SK-N-DZ (cell line): ENCODE measurements at regions not wholly inside any gene's neighbourhood (a gene's known extent, or its start where the extent isn't known, plus 50 kb on each side); places are given as distances from the start of the nearest gene placed in this dataset.

Experiments
- DNase-seq: peaks from one replicate; pipeline ENCODE4 v3.0.0-alpha.2; 2015; ENCODE audit warnings: low spot score

- no peak for DNase-seq
These were observed 860.2 kb upstream of the ARPP21 start for GRCh38 chr3:34779092-34779491.

- no peak for DNase-seq
These were observed 859.0 kb upstream of the ARPP21 start for GRCh38 chr3:34780294-34780693.

- no peak for DNase-seq
These were observed 858.4 kb upstream of the ARPP21 start for GRCh38 chr3:34780973-34781372.

- DNase-seq: no peak
These were observed 856.5 kb upstream of the ARPP21 start for GRCh38 chr3:34782871-34783270.

- no peak for DNase-seq
These were observed 855.4 kb upstream of the ARPP21 start for GRCh38 chr3:34783876-34784275.

- DNase-seq: no peak
These were observed 846.3 kb upstream of the ARPP21 start for GRCh38 chr3:34793057-34793456.

- no peak for DNase-seq
These were observed 831.7 kb upstream of the ARPP21 start for GRCh38 chr3:34807611-34808010.

GRCh38 chr3:34808287-34808686 is 831.0 kb upstream of the ARPP21 start:
- DNase-seq: no peak

- no peak for DNase-seq
These were observed 810.5 kb upstream of the ARPP21 start for GRCh38 chr3:34828847-34829246.

GRCh38 chr3:34832865-34833508 is 806.3 kb upstream of the ARPP21 start:
- DNase-seq: no peak

- DNase-seq: no peak
These were observed 801.2 kb upstream of the ARPP21 start for GRCh38 chr3:34837848-34838741.

- DNase-seq: no peak
These were observed 796.4 kb upstream of the ARPP21 start for GRCh38 chr3:34842706-34843480.

- no peak for DNase-seq
These were observed 795.1 kb upstream of the ARPP21 start for GRCh38 chr3:34844323-34844620.

GRCh38 chr3:34851137-34851536 is 788.2 kb upstream of the ARPP21 start:
- no peak for DNase-seq

- DNase-seq: no peak
These were observed 786.4 kb upstream of the ARPP21 start for GRCh38 chr3:34852844-34853439.

GRCh38 chr3:34856081-34856947 is 783.0 kb upstream of the ARPP21 start:
- DNase-seq: no peak

GRCh38 chr3:34858067-34858660 is 781.2 kb upstream of the ARPP21 start:
- DNase-seq: no peak

GRCh38 chr3:34859746-34860145 is 779.6 kb upstream of the ARPP21 start:
- no peak for DNase-seq

- no peak for DNase-seq
These were observed 776.9 kb upstream of the ARPP21 start for GRCh38 chr3:34862456-34862855.

GRCh38 chr3:34863485-34863884 is 775.8 kb upstream of the ARPP21 start:
- DNase-seq: no peak

GRCh38 chr3:34864011-34864410 is 775.3 kb upstream of the ARPP21 start:
- DNase-seq: no peak
